Spinal cord (tissue), 9 donors: ENCODE measurements at regions not wholly inside any gene's neighbourhood (a gene's known extent, or its start where the extent isn't known, plus 50 kb on each side); places are given as distances from the start of the nearest gene placed in this dataset.
"Not testable (repeated sequence)": the region's sequence is repeated elsewhere in the genome, so short reads cannot be mapped to it uniquely, and the experiment has no call there.

Experiments used
- DNase-seq, 6 donors: peaks; one replicate each; pipeline versions ENCODE4 v3.0.0 to v3.0.0-alpha.2; 2013 to 2015; ENCODE audit warnings: low spot score in 6 of 6, low read depth in 4 of 6
- H3K27ac ChIP-seq: one replicate; pipeline ENCODE4 v1.5.1; 2013; ENCODE audit warnings: low read depth, low read length, control low read depth
- H3K27me3 ChIP-seq: one replicate; pipeline ENCODE4 v1.6.1; 2013; ENCODE audit warnings: low read length; ENCODE audit not compliant: control insufficient read depth, insufficient read depth
- H3K36me3 ChIP-seq: one replicate; pipeline ENCODE4 v1.6.1; 2013; ENCODE audit warnings: low read length; ENCODE audit not compliant: control insufficient read depth, insufficient read depth
- H3K4me1 ChIP-seq: one replicate; pipeline ENCODE4 v1.6.1; 2013; ENCODE audit warnings: low read length; ENCODE audit not compliant: control insufficient read depth, insufficient read depth
- H3K4me3 ChIP-seq: one replicate; pipeline ENCODE4 v1.5.1; 2013; ENCODE audit warnings: low read depth, low read length, control low read depth
- H3K9me3 ChIP-seq: one replicate; pipeline ENCODE4 v1.6.1; 2013; ENCODE audit warnings: low read length; ENCODE audit not compliant: control insufficient read depth, insufficient read depth
- WGBS: methylation state at CpG from one replicate; pipeline ENCODE4 v1.1.5; 2013; ENCODE audit warnings: missing lambda C conversion rate; ENCODE audit not compliant: insufficient coverage; 5-methylcytosine and 5-hydroxymethylcytosine counted together
- donor health status: healthy.

GRCh38 chr7:76926416-76926815 lies 105.7 kb downstream of the SPDYE17 start:
- H3K27ac ChIP-seq, H3K27me3 ChIP-seq: not testable (repeated sequence)

GRCh38 chr7:76924756-76925155 lies 107.4 kb downstream of the SPDYE17 start:
- H3K27me3 ChIP-seq, H3K9me3 ChIP-seq, H3K27ac ChIP-seq, H3K4me1 ChIP-seq, H3K4me3 ChIP-seq, H3K36me3 ChIP-seq: not testable (repeated sequence)
- peak in 2 of 6 donors; percentile 1 to 52 for DNase-seq
- 86% methylated on average over 2 of the region's 4 CpGs for WGBS

More at GRCh38 chr7:76926416-76926815, 105.7 kb downstream of the SPDYE17 start:
- not testable (repeated sequence) for H3K4me1 ChIP-seq, DNase-seq, H3K9me3 ChIP-seq, H3K4me3 ChIP-seq, H3K36me3 ChIP-seq

- WGBS, result no CpG with 5 or more reads among the region's 2 CpGs
- H3K4me1 ChIP-seq, H3K36me3 ChIP-seq: not testable (repeated sequence)
These were observed 113.5 kb downstream of the SPDYE17 start for GRCh38 chr7:76918619-76919018.

GRCh38 chr7:76914361-76914760 lies 117.8 kb downstream of the SPDYE17 start:
- H3K27me3 ChIP-seq, H3K9me3 ChIP-seq, DNase-seq, H3K4me1 ChIP-seq, H3K36me3 ChIP-seq, H3K4me3 ChIP-seq, H3K27ac ChIP-seq: not testable (repeated sequence)
- WGBS, result no CpG with 5 or more reads among the region's 1 CpG

More at GRCh38 chr7:76918619-76919018, 113.5 kb downstream of the SPDYE17 start:
- H3K27me3 ChIP-seq, DNase-seq, H3K27ac ChIP-seq, H3K4me3 ChIP-seq, H3K9me3 ChIP-seq: not testable (repeated sequence)

- not testable (repeated sequence) for DNase-seq
These were observed 119.9 kb downstream of the SPDYE17 start for GRCh38 chr7:76912011-76912814.

GRCh38 chr7:76904688-76905087 lies 127.5 kb downstream of the SPDYE17 start:
- H3K27ac ChIP-seq, H3K27me3 ChIP-seq, H3K4me3 ChIP-seq, H3K4me1 ChIP-seq, H3K36me3 ChIP-seq, H3K9me3 ChIP-seq, DNase-seq: not testable (repeated sequence)
- no CpG with 5 or more reads among the region's 1 CpG for WGBS

More at GRCh38 chr7:76912011-76912814, 119.9 kb downstream of the SPDYE17 start:
- H3K27me3 ChIP-seq, H3K36me3 ChIP-seq, H3K4me3 ChIP-seq, H3K9me3 ChIP-seq, H3K4me1 ChIP-seq: not testable (repeated sequence)
- H3K27ac ChIP-seq, result peak overlapping the region; percentile 47
- WGBS, result 67% methylated on average over 1 of the region's 4 CpGs

- not testable (repeated sequence) for H3K27me3 ChIP-seq, H3K4me1 ChIP-seq, H3K4me3 ChIP-seq, H3K36me3 ChIP-seq, H3K27ac ChIP-seq, DNase-seq, H3K9me3 ChIP-seq
- no CpG with 5 or more reads among the region's 6 CpGs for WGBS
These were observed 130.0 kb downstream of the SPDYE17 start for GRCh38 chr7:76901944-76902710.

GRCh38 chr7:76898807-76899206 lies 133.4 kb downstream of the SPDYE17 start:
- H3K4me3 ChIP-seq, DNase-seq, H3K27me3 ChIP-seq, H3K27ac ChIP-seq, H3K36me3 ChIP-seq, H3K9me3 ChIP-seq, H3K4me1 ChIP-seq: not testable (repeated sequence)
- no CpG with 5 or more reads among the region's 5 CpGs for WGBS

GRCh38 chr7:76897007-76897406 lies 135.2 kb downstream of the SPDYE17 start:
- not testable (repeated sequence) for H3K27ac ChIP-seq, H3K4me3 ChIP-seq, H3K36me3 ChIP-seq, H3K27me3 ChIP-seq, H3K4me1 ChIP-seq, DNase-seq, H3K9me3 ChIP-seq
- WGBS, result no CpG with 5 or more reads among the region's 2 CpGs

- H3K36me3 ChIP-seq, H3K4me3 ChIP-seq, DNase-seq, H3K9me3 ChIP-seq, H3K27ac ChIP-seq, H3K27me3 ChIP-seq, H3K4me1 ChIP-seq: not testable (repeated sequence)
- no CpG with 5 or more reads among the region's 4 CpGs for WGBS
These were observed 136.5 kb downstream of the SPDYE17 start for GRCh38 chr7:76895696-76896095.
